Activated CD4-positive, alpha-beta T cell treated with anti-CD3 and anti-CD28 coated beads, Interleukin-2, amount 10 ng/mL, durations not matched to agents 24 days and 14 days (primary cell): ENCODE measurements at regions not wholly inside any gene's neighbourhood (a gene's known extent, or its start where the extent isn't known, plus 50 kb on each side); places are given as distances from the start of the nearest gene placed in this dataset.

ENCODE experiments used
- DNase-seq: peaks from one replicate; pipeline ENCODE4 v3.0.0; 2022
- H3K27ac Mint-ChIP-seq: one replicate; pipeline ENCODE4 v1.8.0; 2022; ENCODE audit warnings: mild to moderate bottlenecking, mixed read lengths
- H3K27me3 Mint-ChIP-seq: one replicate; pipeline ENCODE4 v1.8.0; 2022; ENCODE audit warnings: mixed read lengths
- H3K36me3 Mint-ChIP-seq: one replicate; pipeline ENCODE4 v1.8.0; 2022; ENCODE audit warnings: low read depth, mild to moderate bottlenecking, mixed read lengths
- H3K4me1 Mint-ChIP-seq: one replicate; pipeline ENCODE4 v1.8.0; 2021; ENCODE audit warnings: mixed read lengths
- H3K4me3 Mint-ChIP-seq: one replicate; pipeline ENCODE4 v1.8.0; 2022; ENCODE audit warnings: mild to moderate bottlenecking, moderate library complexity, mixed read lengths
- H3K9me3 Mint-ChIP-seq: one replicate; pipeline ENCODE4 v1.8.0; 2021; ENCODE audit warnings: mixed read lengths
- intact Hi-C: fragments of 100-400 bp; cut with micrococcal nuclease; formaldehyde crosslinking; loops from one replicate; pipeline ENCODE4 v1.15.1; 2023

- Mint-ChIP-seq H3K4me1 (no peaks in the 10 kb centered on the region), H3K9me3 (peaks cover 4% of the 10 kb centered on the region), H3K27ac (no peak overlapping the region), H3K4me3 (no peak overlapping the region), H3K27me3 (no peaks in the 10 kb centered on the region), H3K36me3 (no peaks in the 10 kb centered on the region)
- no peak for DNase-seq
- intact Hi-C loops = no loop called here
These were observed 2258.8 kb upstream of the WWC1 start for GRCh38 chr5:166032601-166033000.

GRCh38 chr5:166045961-166046360 lies 2245.5 kb upstream of the WWC1 start:
- intact Hi-C loops = no loop called here
- Mint-ChIP-seq H3K27ac (no peak overlapping the region), H3K9me3 (peaks cover 7% of the 10 kb centered on the region), H3K27me3 (no peaks in the 10 kb centered on the region), H3K36me3 (no peaks in the 10 kb centered on the region), H3K4me3 (no peak overlapping the region), H3K4me1 (no peaks in the 10 kb centered on the region)
- no peak for DNase-seq

GRCh38 chr5:166046956-166047355 lies 2244.5 kb upstream of the WWC1 start:
- Mint-ChIP-seq H3K27me3 (no peaks in the 10 kb centered on the region), H3K27ac (no peak overlapping the region), H3K9me3 (peaks cover 5% of the 10 kb centered on the region), H3K4me1 (no peaks in the 10 kb centered on the region), H3K36me3 (no peaks in the 10 kb centered on the region), H3K4me3 (no peak overlapping the region)
- intact Hi-C loops = no loop called here
- no peak for DNase-seq

GRCh38 chr5:166050531-166050930 lies 2240.9 kb upstream of the WWC1 start:
- no peaks in the 10 kb centered on the region for H3K27me3 Mint-ChIP-seq
- H3K4me3 Mint-ChIP-seq = no peak overlapping the region
- no peaks in the 10 kb centered on the region for H3K4me1 Mint-ChIP-seq
- H3K27ac Mint-ChIP-seq = no peak overlapping the region
- peaks cover 5% of the 10 kb centered on the region for H3K9me3 Mint-ChIP-seq
- intact Hi-C loops = no loop called here
- H3K36me3 Mint-ChIP-seq = no peaks in the 10 kb centered on the region
- DNase-seq = no peak

GRCh38 chr5:166058660-166059059 lies 2232.8 kb upstream of the WWC1 start:
- no peak for DNase-seq
- no peaks in the 10 kb centered on the region for H3K36me3 Mint-ChIP-seq
- no peak overlapping the region for H3K27ac Mint-ChIP-seq
- intact Hi-C loops = no loop called here
- no peak overlapping the region for H3K4me3 Mint-ChIP-seq
- no peaks in the 10 kb centered on the region for H3K4me1 Mint-ChIP-seq
- peaks cover 3% of the 10 kb centered on the region for H3K9me3 Mint-ChIP-seq
- H3K27me3 Mint-ChIP-seq = no peaks in the 10 kb centered on the region

GRCh38 chr5:166062094-166062493 lies 2229.4 kb upstream of the WWC1 start:
- Mint-ChIP-seq H3K9me3 (peaks cover 3% of the 10 kb centered on the region), H3K27ac (no peak overlapping the region), H3K27me3 (no peaks in the 10 kb centered on the region), H3K36me3 (no peaks in the 10 kb centered on the region), H3K4me1 (no peaks in the 10 kb centered on the region), H3K4me3 (no peak overlapping the region)
- intact Hi-C loops = no loop called here
- no peak for DNase-seq

GRCh38 chr5:166062719-166063118 lies 2228.7 kb upstream of the WWC1 start:
- no peak for DNase-seq
- H3K27me3 Mint-ChIP-seq = no peaks in the 10 kb centered on the region
- H3K27ac Mint-ChIP-seq = no peak overlapping the region
- no peak overlapping the region for H3K4me3 Mint-ChIP-seq
- no peaks in the 10 kb centered on the region for H3K4me1 Mint-ChIP-seq
- intact Hi-C loops = no loop called here
- H3K36me3 Mint-ChIP-seq = no peaks in the 10 kb centered on the region
- peaks cover 3% of the 10 kb centered on the region for H3K9me3 Mint-ChIP-seq

- H3K27me3 Mint-ChIP-seq = no peaks in the 10 kb centered on the region
- peaks cover 3% of the 10 kb centered on the region for H3K9me3 Mint-ChIP-seq
These were observed 2228.2 kb upstream of the WWC1 start for GRCh38 chr5:166063261-166063660.

GRCh38 chr5:166068547-166069335 lies 2222.7 kb upstream of the WWC1 start:
- DNase-seq = no peak
- Mint-ChIP-seq H3K27ac (no peak overlapping the region), H3K9me3 (peaks cover 3% of the 10 kb centered on the region), H3K4me1 (no peaks in the 10 kb centered on the region), H3K27me3 (no peaks in the 10 kb centered on the region), H3K4me3 (no peak overlapping the region), H3K36me3 (no peaks in the 10 kb centered on the region)
- intact Hi-C loops = no loop called here

More at GRCh38 chr5:166063261-166063660, 2228.2 kb upstream of the WWC1 start:
- intact Hi-C loops = no loop called here
- no peak overlapping the region for H3K4me3 Mint-ChIP-seq
- no peaks in the 10 kb centered on the region for H3K4me1 Mint-ChIP-seq
- no peak overlapping the region for H3K27ac Mint-ChIP-seq
- DNase-seq = no peak
- H3K36me3 Mint-ChIP-seq = no peaks in the 10 kb centered on the region

- no peaks in the 10 kb centered on the region for H3K27me3 Mint-ChIP-seq
- peaks cover 3% of the 10 kb centered on the region for H3K9me3 Mint-ChIP-seq
- no peak overlapping the region for H3K27ac Mint-ChIP-seq
- H3K4me3 Mint-ChIP-seq = no peak overlapping the region
- H3K36me3 Mint-ChIP-seq = no peaks in the 10 kb centered on the region
- no peak for DNase-seq
- intact Hi-C loops = no loop called here
- no peaks in the 10 kb centered on the region for H3K4me1 Mint-ChIP-seq
These were observed 2217.4 kb upstream of the WWC1 start for GRCh38 chr5:166073901-166074581.

GRCh38 chr5:166074582-166075481 lies 2216.6 kb upstream of the WWC1 start:
- no peaks in the 10 kb centered on the region for H3K4me1 Mint-ChIP-seq
- H3K4me3 Mint-ChIP-seq = no peak overlapping the region
- DNase-seq = no peak
- no peaks in the 10 kb centered on the region for H3K36me3 Mint-ChIP-seq
- no peak overlapping the region for H3K27ac Mint-ChIP-seq
- H3K27me3 Mint-ChIP-seq = no peaks in the 10 kb centered on the region
- peaks cover 3% of the 10 kb centered on the region for H3K9me3 Mint-ChIP-seq
- intact Hi-C loops = no loop called here

GRCh38 chr5:166083183-166083959 lies 2208.1 kb upstream of the WWC1 start:
- Mint-ChIP-seq H3K27me3 (no peaks in the 10 kb centered on the region), H3K27ac (no peak overlapping the region), H3K36me3 (no peaks in the 10 kb centered on the region), H3K4me3 (no peak overlapping the region), H3K9me3 (peaks cover 9% of the 10 kb centered on the region), H3K4me1 (no peaks in the 10 kb centered on the region)
- no peak for DNase-seq
- intact Hi-C loops = no loop called here

- DNase-seq = no peak
- H3K36me3 Mint-ChIP-seq = no peaks in the 10 kb centered on the region
- no peak overlapping the region for H3K4me3 Mint-ChIP-seq
- H3K4me1 Mint-ChIP-seq = no peaks in the 10 kb centered on the region
- no peak overlapping the region for H3K27ac Mint-ChIP-seq
- intact Hi-C loops = no loop called here
- H3K9me3 Mint-ChIP-seq = peaks cover 9% of the 10 kb centered on the region
- H3K27me3 Mint-ChIP-seq = no peaks in the 10 kb centered on the region
These were observed 2204.9 kb upstream of the WWC1 start for GRCh38 chr5:166086568-166086967.
